Activated CD8-positive, alpha-beta memory T cell treated with anti-CD3 and anti-CD28 coated beads, Interleukin-2, amount 10 ng/mL, durations not matched to agents 7 days and 5 days (primary cell): ENCODE measurements at regions not wholly inside any gene's neighbourhood (a gene's known extent, or its start where the extent isn't known, plus 50 kb on each side); places are given as distances from the start of the nearest gene placed in this dataset.
A peak's percentile ranks its signal among the peaks of the same experiment; 100 is the strongest.

Source experiments
- ATAC-seq: fragments of 150-1000 bp; cut with Tn5 transposase; one replicate; pipeline ENCODE4 v1.10.0; 2021; ENCODE audit warnings: moderate library complexity
- CTCF ChIA-PET: fragments of 350-600 bp; sonication (Branson Sonifier 250); formaldehyde crosslinking; loops from one replicate; lab custom pipeline; 2021; ENCODE audit warnings: antibody characterized with exemption; lab: Charles Lee
- DNase-seq: peaks from one replicate; pipeline ENCODE4 v3.0.0-alpha.2; 2020
- H3K27ac Mint-ChIP-seq: one replicate; pipeline ENCODE4 v1.8.0; 2021; ENCODE audit warnings: mild to moderate bottlenecking, mixed read lengths
- H3K27me3 Mint-ChIP-seq: one replicate; pipeline ENCODE4 v1.8.0; 2021; ENCODE audit warnings: mixed read lengths
- H3K36me3 Mint-ChIP-seq: one replicate; pipeline ENCODE4 v1.8.0; 2021; ENCODE audit warnings: mild to moderate bottlenecking, mixed read lengths
- H3K4me1 Mint-ChIP-seq: one replicate; pipeline ENCODE4 v1.8.0; 2021; ENCODE audit warnings: mixed read lengths
- H3K4me3 Mint-ChIP-seq: one replicate; pipeline ENCODE4 v1.8.0; 2021; ENCODE audit warnings: mild to moderate bottlenecking, moderate library complexity, mixed read lengths
- H3K9me3 Mint-ChIP-seq: one replicate; pipeline ENCODE4 v1.8.0; 2022; ENCODE audit warnings: low read depth, mixed read lengths

GRCh38 chr6:100990070-100990469, 108.9 kb upstream of the ASCC3 start:
- no peak for DNase-seq
- H3K9me3 Mint-ChIP-seq: no peaks in the 10 kb centered on the region
- H3K27me3 Mint-ChIP-seq: no peaks in the 10 kb centered on the region
- no peaks in the 10 kb centered on the region for H3K36me3 Mint-ChIP-seq
- no peak overlapping the region for H3K27ac Mint-ChIP-seq
- H3K4me3 Mint-ChIP-seq: no peak overlapping the region
- no peaks in the 10 kb centered on the region for H3K4me1 Mint-ChIP-seq
- no peak for ATAC-seq
- CTCF ChIA-PET: no interaction called here

GRCh38 chr6:100996409-100996808, 115.3 kb upstream of the ASCC3 start:
- Mint-ChIP-seq H3K36me3 (no peaks in the 10 kb centered on the region), H3K9me3 (no peaks in the 10 kb centered on the region), H3K27ac (no peak overlapping the region), H3K27me3 (no peaks in the 10 kb centered on the region), H3K4me3 (no peak overlapping the region), H3K4me1 (no peaks in the 10 kb centered on the region)
- no peak for ATAC-seq
- no peak for DNase-seq
- CTCF ChIA-PET: no interaction called here

DNA sequence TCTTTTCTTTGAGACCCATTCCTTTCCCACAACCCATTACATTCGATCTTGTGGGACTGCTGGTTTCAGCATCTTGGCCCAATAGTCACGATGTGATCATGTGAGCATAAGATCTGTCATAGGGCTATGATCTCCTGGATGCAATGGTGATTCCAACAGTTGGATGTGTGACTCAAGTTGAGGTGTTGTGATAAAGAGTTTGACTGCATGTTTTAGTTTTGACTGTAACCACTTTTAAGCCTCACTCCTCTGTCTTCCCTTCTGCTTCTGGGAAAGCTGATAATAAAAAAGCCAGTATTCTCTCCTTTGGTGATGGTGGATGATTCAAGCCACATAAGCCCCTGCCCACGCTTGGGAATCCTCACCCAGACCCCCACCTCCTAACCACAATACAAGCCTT, 117.0 kb upstream of the ASCC3 start:
- ATAC-seq (no peak), DNase-seq (no peak)
- Mint-ChIP-seq H3K27me3 (no peaks in the 10 kb centered on the region), H3K36me3 (no peaks in the 10 kb centered on the region), H3K27ac (no peak overlapping the region), H3K9me3 (no peaks in the 10 kb centered on the region), H3K4me1 (no peaks in the 10 kb centered on the region), H3K4me3 (no peak overlapping the region)
- CTCF ChIA-PET: no interaction called here

DNA sequence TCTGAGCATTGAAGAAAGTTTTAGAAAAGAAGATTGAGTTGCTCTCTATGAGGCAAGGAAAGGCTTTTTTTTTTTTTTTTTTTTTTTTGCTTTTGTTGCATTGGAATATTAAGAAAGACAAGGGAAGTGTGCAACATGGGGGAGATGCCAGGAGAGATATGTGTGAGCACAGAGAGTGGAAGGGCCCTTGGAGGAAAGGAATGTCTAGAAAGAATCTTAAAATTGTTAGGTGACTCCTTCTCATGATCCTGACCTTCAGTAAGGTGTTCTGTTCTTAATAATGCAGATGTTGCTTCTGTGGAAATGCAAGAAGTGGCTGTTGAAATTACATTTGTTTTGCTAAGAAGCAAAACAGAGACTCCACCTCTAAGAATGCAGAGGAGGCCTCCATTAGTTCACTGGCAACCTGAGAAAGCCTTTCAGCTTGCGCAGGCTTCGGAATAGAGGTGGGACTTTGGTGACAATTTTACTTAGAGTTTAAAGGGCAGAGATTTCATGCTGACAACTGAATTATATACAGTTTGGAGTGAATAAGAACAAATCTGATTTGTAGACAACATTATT, 118.0 kb upstream of the ASCC3 start:
- Mint-ChIP-seq H3K4me1 (no peaks in the 10 kb centered on the region), H3K27ac (no peak overlapping the region), H3K4me3 (no peak overlapping the region), H3K9me3 (no peaks in the 10 kb centered on the region), H3K27me3 (no peaks in the 10 kb centered on the region), H3K36me3 (no peaks in the 10 kb centered on the region)
- no peak for DNase-seq
- CTCF ChIA-PET: no interaction called here
- ATAC-seq: no peak

- no peaks in the 10 kb centered on the region for H3K9me3 Mint-ChIP-seq
- DNase-seq (no peak), ATAC-seq (no peak)
- H3K27me3 Mint-ChIP-seq: no peaks in the 10 kb centered on the region
- H3K4me1 Mint-ChIP-seq: no peaks in the 10 kb centered on the region
- H3K27ac Mint-ChIP-seq: no peak overlapping the region
- CTCF ChIA-PET: no interaction called here
- no peak overlapping the region for H3K4me3 Mint-ChIP-seq
- no peaks in the 10 kb centered on the region for H3K36me3 Mint-ChIP-seq
Measured at GRCh38 chr6:101000341-101000740, 119.2 kb upstream of the ASCC3 start.

DNA sequence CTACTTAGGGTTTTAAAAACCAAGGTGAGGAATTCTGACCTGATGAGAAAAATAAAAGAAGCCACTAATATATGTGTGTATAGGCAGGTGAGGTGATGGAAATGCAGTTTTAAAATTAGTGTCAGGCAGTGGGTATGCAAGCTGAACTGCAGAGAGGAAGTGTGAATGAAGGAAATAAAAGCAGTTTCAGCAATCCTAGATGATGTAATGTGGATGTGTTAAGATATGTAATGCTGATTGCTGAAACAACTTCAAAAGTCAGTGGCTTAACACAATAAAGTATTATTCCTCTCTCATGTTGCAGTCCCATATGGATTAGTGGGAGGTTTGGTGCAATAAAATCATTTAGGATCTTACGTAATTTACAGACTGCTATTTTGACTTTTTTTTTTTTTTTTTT, 119.9 kb upstream of the ASCC3 start:
- no peaks in the 10 kb centered on the region for H3K4me1 Mint-ChIP-seq
- H3K27me3 Mint-ChIP-seq: no peaks in the 10 kb centered on the region
- no peaks in the 10 kb centered on the region for H3K36me3 Mint-ChIP-seq

GRCh38 chr6:101001607-101002006, 120.5 kb upstream of the ASCC3 start:
- Mint-ChIP-seq H3K9me3 (no peaks in the 10 kb centered on the region), H3K4me1 (no peaks in the 10 kb centered on the region), H3K36me3 (no peaks in the 10 kb centered on the region), H3K4me3 (no peak overlapping the region), H3K27ac (no peak overlapping the region), H3K27me3 (no peaks in the 10 kb centered on the region)
- no peak for ATAC-seq
- DNase-seq: no peak
- CTCF ChIA-PET: no interaction called here

More for the DNA sequence above, 119.9 kb upstream of the ASCC3 start:
- no peak for ATAC-seq
- no peak for DNase-seq
- H3K4me3 Mint-ChIP-seq: no peak overlapping the region
- CTCF ChIA-PET: interaction anchor here (0.6 kb wide), 1 partner anchor 16 kb away, joined by 4 read pairs; no protein-coding TSS in a partner anchor
- no peak overlapping the region for H3K27ac Mint-ChIP-seq
- no peaks in the 10 kb centered on the region for H3K9me3 Mint-ChIP-seq

DNA sequence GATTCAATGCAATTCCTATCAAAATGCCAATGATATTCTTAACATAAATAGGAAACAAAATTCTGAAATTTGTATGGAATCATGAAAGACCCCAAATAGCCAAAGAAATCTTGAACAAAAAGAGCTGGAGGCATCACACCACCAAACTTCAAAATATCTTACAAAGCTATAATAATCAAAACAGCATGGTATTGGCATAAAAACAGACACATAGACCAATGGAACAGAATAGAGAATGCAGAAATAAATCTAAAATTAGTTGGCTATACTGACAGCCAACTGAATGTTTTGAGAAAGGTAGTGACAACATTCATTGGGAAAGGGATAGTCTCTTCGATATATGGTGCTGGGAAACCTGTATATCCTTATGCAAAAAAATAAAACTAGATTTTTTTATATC, 121.9 kb upstream of the ASCC3 start:
- H3K4me3 Mint-ChIP-seq: no peak overlapping the region
- DNase-seq (no peak), ATAC-seq (no peak)
- no peaks in the 10 kb centered on the region for H3K9me3 Mint-ChIP-seq
- CTCF ChIA-PET: no interaction called here
- no peaks in the 10 kb centered on the region for H3K36me3 Mint-ChIP-seq
- H3K4me1 Mint-ChIP-seq: no peaks in the 10 kb centered on the region
- H3K27me3 Mint-ChIP-seq: no peaks in the 10 kb centered on the region
- H3K27ac Mint-ChIP-seq: no peak overlapping the region

DNA sequence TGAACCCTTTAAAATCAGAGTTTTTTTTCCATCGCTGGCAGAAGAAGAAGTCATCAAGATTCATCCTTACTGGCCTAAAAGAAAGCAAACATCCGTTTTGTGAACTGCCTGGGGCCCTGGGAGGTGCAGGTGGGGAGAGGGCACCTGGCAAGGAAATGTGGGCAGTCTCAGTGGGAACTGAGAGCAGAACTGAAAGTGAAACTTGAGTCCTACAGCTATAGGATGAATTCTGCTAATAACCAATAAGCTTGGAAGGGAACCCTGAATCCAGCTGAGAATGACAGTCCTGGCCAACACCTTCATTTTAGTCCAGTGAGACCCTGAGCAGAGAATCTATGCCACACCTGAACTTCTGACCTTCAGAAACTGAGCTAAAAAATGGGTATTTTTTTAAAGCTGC, 130.1 kb upstream of the ASCC3 start:
- Mint-ChIP-seq H3K4me1 (peaks cover 11% of the 10 kb centered on the region), H3K27me3 (no peaks in the 10 kb centered on the region), H3K4me3 (no peak overlapping the region), H3K9me3 (no peaks in the 10 kb centered on the region), H3K36me3 (no peaks in the 10 kb centered on the region), H3K27ac (no peak overlapping the region)
- DNase-seq (no peak), ATAC-seq (peak; percentile 58)
- CTCF ChIA-PET: no interaction called here

DNA sequence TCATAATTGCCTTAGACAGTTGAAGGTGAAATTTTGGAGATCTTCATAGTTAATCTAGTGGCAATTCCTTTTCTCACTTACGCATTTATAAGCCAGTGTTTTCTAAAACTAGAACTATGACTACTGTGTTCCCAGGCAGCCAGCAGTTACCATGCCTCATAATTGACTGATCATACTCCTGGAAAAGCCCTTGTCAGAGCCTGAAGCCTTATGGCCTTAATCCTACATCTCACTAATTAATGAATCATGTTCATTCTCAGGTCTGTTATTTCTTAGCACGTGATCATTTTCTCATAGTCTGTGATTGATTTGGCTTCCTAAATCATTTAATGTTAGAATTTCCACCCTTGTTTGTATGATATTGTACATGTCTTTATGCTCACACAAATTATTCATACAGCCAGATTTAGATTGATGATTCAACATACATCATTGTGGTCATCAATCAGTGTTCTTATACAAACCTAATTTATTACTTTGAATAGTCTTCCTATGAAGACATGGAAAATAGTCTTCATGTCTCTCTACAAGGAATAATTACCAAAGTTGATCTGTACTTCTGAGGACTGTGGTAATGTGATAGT, 132.6 kb upstream of the ASCC3 start:
- Mint-ChIP-seq H3K27ac (no peak overlapping the region), H3K36me3 (no peaks in the 10 kb centered on the region), H3K4me3 (no peak overlapping the region), H3K9me3 (no peaks in the 10 kb centered on the region), H3K27me3 (no peaks in the 10 kb centered on the region), H3K4me1 (peaks cover 11% of the 10 kb centered on the region)
- no peak for DNase-seq
- CTCF ChIA-PET: no interaction called here
- ATAC-seq: no peak

GRCh38 chr6:101015541-101015940, 134.4 kb upstream of the ASCC3 start:
- Mint-ChIP-seq H3K4me3 (no peak overlapping the region), H3K27me3 (no peaks in the 10 kb centered on the region), H3K4me1 (peaks cover 11% of the 10 kb centered on the region), H3K36me3 (no peaks in the 10 kb centered on the region), H3K27ac (no peak overlapping the region), H3K9me3 (no peaks in the 10 kb centered on the region)
- DNase-seq (no peak), ATAC-seq (no peak)
- CTCF ChIA-PET: no interaction called here

- CTCF ChIA-PET: no interaction called here
- Mint-ChIP-seq H3K9me3 (no peaks in the 10 kb centered on the region), H3K27ac (no peak overlapping the region), H3K4me3 (no peak overlapping the region), H3K36me3 (no peaks in the 10 kb centered on the region), H3K27me3 (no peaks in the 10 kb centered on the region), H3K4me1 (peaks cover 6% of the 10 kb centered on the region)
- ATAC-seq (no peak), DNase-seq (no peak)
Measured at GRCh38 chr6:101016163-101016562, 135.0 kb upstream of the ASCC3 start.

GRCh38 chr6:101018157-101018556, 137.0 kb upstream of the ASCC3 start:
- Mint-ChIP-seq H3K9me3 (no peaks in the 10 kb centered on the region), H3K4me1 (no peaks in the 10 kb centered on the region)
- CTCF ChIA-PET: no interaction called here

GRCh38 chr6:101021504-101021903, 140.4 kb upstream of the ASCC3 start:
- H3K27ac Mint-ChIP-seq: no peak overlapping the region
- H3K27me3 Mint-ChIP-seq: no peaks in the 10 kb centered on the region
- no peak overlapping the region for H3K4me3 Mint-ChIP-seq
- CTCF ChIA-PET: interaction anchor here (1.0 kb wide), 1 partner anchor 14 kb away, joined by 3 read pairs; no protein-coding TSS in a partner anchor
- DNase-seq (no peak), ATAC-seq (no peak)
- H3K36me3 Mint-ChIP-seq: no peaks in the 10 kb centered on the region
- no peaks in the 10 kb centered on the region for H3K4me1 Mint-ChIP-seq
- peaks cover 2% of the 10 kb centered on the region for H3K9me3 Mint-ChIP-seq

More at GRCh38 chr6:101018157-101018556, 137.0 kb upstream of the ASCC3 start:
- no peak overlapping the region for H3K4me3 Mint-ChIP-seq
- no peak for DNase-seq
- H3K27me3 Mint-ChIP-seq: no peaks in the 10 kb centered on the region
- no peaks in the 10 kb centered on the region for H3K36me3 Mint-ChIP-seq
- H3K27ac Mint-ChIP-seq: no peak overlapping the region
- no peak for ATAC-seq
